HG03342 (cell line): ENCODE measurements at regions not wholly inside any gene's neighbourhood (a gene's known extent, or its start where the extent isn't known, plus 50 kb on each side); places are given as distances from the start of the nearest gene placed in this dataset.
"Not testable (repeated sequence)": the region's sequence is repeated elsewhere in the genome, so short reads cannot be mapped to it uniquely, and the experiment has no call there.

Experiments used
- ATAC-seq: cut with Tn5 transposase; IDR thresholded peaks from one replicate; pipeline ENCODE4 v1.9.1; 2021; ENCODE audit warnings: mild to moderate bottlenecking, moderate library complexity; ENCODE audit not compliant: unreplicated experiment

DNA sequence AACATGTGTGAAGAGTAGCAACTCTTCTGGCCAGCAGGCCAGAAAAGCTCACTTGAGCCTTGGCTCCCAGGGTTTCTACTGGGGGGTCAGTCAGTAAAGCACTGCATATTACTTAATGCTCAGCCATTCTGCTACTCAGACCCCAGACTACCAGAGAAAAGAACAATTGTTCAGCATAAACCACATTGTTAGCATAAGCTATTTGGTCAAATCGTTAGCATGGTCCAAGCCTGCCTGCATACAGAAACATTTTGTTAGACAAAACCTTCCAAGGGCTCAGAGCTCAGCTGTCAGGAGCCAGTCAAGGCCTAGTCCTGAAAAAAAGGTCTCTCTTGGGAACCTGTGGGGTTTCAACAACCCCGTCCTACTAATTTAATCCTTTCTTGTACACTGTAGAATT lies 449.3 kb downstream of the PRR16 start:
- no peak for ATAC-seq

DNA sequence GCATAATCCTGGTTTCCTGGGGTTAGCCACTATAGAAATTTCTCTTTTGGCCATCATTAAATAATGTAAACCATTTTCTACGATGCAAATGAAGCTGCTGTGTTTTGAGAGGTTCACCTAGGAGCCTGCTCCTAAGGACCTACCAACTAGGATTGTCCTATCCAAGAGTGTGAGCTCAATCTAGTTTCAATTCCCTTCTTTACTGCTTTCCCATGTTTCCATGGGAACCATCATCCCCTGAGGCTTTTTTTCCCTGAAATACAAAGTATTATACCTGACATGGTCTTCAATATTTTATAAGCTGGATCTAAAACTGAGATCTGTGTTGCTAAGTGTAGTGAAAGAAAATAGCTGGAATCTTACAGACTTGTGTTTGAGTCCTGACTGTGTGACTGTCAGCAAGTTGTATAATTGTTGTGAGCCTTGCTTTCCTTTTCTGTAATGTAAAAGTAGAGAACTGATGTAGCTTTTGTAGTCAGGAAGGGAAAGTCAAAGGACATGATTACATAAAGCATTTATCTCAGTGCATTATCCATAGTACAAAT lies 453.2 kb downstream of the PRR16 start:
- no peak for ATAC-seq

DNA sequence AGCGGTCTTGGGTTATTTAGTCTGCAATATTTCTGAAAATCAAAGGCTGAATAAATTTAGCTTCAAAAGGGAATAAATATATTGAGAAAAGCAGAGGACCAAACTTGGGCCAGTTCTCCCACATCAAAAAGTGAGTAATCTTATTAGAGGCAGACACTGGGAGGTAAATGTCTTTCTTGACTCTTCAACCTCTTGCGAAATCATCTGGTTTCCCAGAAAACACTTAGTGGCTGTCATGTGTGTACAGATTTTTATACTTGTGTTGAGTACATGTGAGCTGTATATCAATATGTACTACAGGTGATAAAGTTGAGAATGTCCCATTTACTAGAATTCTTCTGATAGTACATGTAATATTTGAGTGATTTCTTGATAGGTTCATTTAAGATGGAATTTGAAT lies 454.9 kb downstream of the PRR16 start:
- no peak for ATAC-seq

DNA sequence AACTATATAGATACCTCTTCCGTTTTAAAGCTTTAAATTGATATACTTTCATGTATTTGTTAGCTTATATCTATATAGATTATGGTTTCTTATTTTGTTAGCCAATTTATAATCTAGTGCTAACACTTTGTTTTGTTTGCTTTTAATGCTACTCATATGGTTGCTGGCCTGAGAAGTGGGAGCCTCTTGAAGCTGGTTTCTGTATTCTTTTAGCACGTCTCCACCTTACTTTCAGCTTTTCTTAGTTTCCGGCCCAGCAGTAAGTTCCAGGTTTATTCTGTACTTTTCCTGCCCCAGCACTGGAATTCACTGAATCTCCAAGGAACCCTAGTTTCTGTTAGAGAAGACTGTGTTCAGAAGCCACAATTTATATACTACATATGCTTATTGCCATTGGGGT lies 458.9 kb downstream of the PRR16 start:
- ATAC-seq: no peak

DNA sequence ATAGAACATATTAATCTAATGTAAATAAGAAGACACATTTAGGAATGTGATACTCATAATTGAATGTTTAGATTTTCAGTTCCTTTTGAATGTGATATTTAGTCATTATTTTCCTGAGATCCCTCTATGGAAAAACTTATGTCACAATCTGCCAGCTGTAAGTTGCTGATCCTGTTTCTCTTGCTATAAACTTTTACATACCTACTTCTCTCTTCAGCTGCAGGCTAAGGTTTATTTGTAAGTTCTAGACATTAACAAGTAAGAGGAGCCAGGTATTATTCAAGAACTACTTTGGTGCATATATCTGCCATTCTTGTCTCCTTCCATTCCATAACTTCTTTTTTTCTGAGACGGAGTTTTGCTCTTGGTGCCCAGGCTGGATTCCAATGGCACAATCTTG lies 462.4 kb downstream of the PRR16 start:
- ATAC-seq: no peak

DNA sequence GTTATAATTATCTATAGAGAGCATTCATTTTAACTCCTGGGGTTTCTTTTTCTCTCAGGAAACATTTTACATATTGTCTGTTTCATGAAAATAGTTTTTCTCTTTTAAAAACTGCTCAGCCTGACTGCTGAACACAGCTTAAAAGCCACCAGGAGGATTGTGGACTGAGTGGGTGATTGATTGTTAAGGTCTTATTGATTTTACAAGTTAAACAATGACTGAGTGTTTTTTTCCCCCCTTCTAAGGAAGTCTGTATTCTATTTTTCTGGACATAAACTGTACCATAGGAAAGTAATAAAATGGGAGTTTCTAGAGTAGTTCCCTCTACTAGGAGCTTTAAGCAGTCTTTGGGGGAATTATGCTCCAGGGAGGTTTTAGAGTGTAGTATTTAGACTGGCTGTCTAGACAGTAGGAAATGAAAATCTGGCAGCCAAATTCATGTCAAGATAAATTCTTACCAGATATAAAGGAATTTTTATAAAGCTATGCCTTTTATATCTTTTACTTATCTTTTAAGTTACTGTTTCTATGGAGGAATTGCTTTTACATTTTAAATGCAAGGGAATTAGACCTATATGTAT lies 463.9 kb downstream of the PRR16 start:
- ATAC-seq: no peak

DNA sequence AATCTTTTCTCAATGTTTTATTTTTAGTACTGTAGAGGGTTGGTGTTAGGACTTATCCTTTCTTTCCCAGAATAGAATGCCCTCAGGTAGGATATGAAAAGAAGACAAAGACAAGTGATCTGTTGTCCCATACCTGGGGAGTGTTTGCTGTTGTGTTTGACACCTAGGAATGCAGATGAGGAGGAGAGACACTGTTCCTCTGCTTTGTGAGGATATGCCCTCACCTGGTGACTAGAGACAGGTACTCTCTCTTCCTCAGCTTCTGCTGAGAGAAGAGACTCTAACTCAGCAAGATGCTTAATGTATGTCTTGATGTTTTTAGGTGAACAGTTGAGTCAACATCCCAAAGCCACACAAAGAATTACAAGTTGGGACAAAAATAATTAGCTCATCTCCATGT lies 468.4 kb downstream of the PRR16 start:
- no peak for ATAC-seq

DNA sequence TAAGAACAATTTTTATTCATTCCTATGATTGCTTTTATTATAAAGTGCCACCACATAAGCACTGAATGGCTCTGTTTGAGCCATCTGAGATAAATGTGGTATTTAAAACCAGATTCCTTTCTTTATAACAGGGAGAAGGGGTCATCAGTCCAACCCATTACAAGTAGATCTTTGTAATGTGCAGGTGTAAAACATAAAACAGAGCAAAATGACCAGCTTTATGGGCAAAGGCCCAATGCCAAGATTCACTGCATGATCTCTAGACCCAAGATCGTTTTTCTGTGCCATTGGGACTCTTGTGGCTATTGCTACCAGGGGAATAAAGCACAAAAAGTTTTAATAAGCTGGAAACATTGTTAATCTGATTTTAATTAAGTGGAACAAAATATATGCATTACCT lies 469.9 kb downstream of the PRR16 start:
- no peak for ATAC-seq

DNA sequence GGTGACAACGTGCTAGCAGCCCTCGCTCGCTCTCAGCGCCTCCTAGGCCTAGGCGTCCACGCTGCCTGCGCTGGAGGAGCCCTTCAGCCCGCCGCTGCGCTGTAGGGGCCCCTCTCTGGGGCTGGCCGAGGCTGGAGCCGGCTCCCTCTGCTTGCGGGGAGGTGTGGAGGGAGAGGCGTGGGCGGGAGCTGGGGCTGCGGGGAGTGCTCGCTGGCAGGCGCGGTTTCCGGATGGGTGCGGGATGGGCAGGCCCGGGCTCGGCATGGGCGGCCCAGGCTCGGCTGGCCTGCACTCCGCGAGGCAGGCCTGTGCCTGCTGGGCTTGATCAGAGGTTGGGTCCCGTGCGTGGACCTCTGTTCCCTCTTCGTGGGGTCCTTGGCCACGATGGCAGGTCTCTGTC lies 472.6 kb downstream of the PRR16 start:
- ATAC-seq: no peak

DNA sequence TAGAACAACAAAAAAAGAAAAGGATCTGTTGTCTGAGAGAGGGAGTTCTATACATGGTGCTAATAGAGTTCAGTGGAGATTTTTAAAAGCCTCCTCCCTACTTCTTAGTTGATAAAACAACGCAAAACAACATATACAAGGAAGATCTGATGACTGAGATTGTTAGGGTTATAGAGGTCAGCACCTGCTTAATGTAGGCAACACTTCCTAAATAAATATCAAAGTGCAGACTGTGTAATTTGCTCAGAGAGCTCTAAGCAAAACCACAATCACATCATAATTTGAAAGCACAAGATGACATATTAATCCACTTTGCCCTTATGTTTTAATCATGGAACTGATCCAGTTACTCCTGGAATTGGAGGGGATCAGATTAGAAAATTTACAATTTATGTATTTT lies 474.5 kb downstream of the PRR16 start:
- ATAC-seq: no peak

DNA sequence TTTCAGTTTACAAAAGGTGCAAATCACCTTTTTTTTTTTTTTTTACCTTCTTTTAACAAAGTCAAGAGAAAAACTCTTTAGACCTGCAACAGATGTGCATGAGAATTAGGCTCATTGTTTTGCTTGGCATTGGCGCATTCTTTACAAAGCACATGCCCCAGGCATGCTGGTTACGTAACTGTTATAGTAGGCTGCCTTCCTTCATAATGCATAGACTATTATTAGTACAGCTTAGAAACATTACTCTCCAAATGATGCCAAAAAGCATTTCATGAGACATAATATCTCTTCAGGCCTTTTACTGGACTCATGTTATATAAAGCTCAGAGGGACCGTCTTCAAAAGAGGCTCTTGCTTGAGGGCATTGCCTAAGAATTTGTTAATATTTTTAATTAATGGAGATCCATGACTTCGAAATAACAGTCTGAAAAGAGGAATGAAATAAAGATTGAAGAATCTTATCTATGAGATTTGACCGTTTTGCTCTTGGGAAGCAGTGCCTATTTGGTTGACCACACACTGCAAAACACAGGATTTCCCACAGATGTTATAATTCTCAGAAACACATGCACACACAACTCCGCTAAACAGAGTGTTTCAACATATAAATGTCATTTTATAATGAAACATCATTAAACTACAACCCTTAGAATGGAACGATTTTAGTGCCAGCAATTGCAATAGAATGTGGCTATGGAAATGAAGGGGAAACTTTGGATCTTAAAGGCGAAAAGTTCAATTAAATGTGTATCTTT lies 478.7 kb downstream of the PRR16 start:
- no peak for ATAC-seq

DNA sequence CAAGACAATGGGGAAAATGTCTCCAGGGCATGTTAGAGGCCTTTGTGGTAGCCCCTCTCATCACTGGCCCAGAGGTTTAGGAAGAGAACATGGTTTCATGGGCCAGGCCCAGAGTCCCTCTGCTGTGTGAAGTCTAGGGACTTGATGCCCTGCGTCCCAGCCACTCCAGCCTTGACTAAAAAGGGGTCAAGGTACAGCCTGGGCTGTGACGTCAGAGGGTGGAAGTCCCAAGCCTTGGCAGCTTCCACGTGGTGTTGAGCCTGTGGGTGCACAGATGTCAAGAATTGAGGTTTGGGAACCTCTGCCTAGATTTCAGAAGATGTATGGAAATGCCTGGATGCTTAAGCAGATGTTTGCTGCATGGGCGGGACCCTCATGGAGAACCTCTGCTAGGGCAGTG lies 485.5 kb downstream of the PRR16 start:
- ATAC-seq: not testable (repeated sequence)

DNA sequence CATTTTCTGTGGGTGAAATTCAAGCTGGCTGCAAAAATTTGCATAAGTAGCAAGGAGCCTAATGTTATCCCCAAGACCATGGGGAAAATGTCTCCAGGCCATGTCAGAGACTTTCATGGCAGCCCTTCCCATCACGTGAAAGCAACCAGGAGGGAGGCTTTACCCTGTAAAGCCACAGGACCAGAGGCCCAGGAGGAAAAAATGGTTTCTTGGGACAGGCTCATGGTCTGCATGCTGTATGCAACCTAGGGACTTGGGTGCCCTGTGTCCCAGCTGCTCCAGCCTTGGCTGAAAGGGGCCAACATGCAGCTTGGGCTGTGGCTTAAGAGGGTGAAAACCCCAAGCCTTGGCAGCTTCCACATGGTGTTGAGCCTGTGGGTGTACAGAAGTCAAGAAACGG lies 489.3 kb downstream of the PRR16 start:
- not testable (repeated sequence) for ATAC-seq

DNA sequence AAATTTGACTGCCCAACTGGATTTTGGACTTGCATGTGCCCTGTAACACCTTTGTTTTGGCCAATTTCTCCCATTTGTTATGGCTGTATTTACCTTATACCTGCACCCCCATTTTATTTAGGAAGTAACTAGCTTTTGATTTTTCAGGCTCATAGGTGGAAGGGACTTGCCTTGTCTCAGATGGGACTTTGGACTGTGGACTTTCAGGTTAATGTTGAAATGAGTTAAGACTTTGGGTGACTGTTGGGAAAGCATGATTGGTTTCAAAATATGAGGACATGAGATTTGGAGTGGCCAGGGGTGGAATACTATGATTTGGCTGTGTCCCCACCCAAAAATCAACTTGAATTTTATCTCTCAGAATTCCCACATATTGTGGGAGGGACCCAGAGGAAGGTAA lies 490.2 kb downstream of the PRR16 start:
- ATAC-seq: no peak

DNA sequence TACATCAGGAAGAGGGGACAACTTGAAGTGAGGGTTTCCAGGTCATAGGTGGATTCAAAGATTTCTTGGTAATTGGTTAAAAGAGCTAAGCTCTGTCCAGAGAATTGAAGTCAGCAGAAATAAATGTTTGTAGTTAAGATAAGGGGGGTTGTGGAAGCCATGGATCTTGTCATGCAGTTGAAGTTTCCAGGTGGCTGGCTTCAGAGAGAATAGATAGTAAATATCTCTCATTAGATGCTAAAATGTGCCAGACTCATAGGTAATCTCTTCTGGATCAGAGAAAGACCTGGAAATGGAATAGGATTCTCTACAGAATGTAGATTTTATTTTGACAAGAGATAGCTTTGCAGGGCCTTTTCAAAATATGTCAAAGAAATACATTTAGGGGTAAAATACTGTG lies 491.7 kb downstream of the PRR16 start:
- ATAC-seq: no peak

DNA sequence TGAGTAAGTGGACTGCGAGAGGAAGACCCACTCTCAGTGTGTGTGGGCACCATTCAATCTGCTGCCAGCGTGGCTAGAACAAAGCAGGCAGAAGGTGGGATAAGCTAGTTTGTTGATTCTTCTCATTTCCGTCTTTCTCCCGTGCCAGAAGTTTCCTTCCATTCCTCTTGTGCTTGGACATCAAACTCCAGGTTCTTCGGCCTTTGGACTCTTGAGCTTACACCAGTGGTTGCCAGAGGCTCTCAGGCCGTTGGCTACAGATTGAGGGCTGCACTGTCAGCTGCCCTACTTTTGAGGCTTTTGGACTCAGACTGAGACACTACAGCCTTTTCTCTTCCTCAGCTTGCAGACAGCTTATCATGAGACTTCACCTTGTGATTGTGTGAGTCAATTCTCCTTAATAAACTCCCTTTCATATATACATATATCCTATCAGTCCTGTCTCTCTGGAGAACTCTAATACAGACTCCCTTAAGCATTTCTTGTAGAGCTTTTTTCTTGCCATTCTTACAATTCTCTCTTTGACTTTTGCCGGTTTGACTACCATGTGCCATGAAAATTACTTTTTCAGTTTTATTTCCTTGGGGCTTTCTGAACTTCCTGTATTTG lies 494.9 kb downstream of the PRR16 start:
- no peak for ATAC-seq

DNA sequence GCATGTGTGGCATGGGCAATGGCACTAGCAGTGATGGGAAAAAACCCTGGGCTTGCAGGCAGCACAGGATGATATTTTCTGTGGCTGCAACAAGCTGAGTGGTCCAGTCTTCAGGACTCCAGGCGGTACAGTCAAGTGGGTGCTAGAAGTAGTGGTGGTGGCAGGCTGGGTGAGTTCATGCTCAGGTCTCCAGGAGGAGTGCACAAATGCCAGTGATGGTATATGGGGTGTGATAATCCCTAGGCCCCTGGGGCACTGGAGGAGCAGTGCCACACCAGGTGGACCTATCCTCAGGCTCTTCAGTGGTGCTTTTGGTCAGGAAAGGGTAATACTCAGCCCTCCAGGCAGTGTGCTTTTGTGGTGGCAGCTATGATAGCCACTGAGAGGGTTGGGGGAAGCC lies 496.4 kb downstream of the PRR16 start:
- ATAC-seq: no peak

DNA sequence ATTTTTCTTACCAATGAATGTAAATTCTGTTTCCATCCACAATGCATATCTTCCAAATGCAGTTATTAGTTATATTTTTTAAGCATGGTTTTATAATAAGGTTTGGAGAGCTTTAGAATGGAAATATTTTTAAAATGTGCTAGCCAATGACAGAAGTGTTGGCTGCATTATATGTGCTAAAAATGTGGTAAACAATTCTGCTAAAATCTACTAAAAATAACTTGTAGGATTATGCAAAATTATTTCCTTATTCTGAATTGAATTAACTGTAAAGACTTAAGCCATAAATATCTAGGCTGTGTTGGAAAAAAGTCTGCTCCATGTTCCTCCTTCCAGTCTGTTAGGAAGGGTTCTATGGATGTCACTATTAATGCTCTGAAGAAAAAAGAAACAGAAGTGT lies 503.3 kb downstream of the PRR16 start:
- ATAC-seq: no peak

DNA sequence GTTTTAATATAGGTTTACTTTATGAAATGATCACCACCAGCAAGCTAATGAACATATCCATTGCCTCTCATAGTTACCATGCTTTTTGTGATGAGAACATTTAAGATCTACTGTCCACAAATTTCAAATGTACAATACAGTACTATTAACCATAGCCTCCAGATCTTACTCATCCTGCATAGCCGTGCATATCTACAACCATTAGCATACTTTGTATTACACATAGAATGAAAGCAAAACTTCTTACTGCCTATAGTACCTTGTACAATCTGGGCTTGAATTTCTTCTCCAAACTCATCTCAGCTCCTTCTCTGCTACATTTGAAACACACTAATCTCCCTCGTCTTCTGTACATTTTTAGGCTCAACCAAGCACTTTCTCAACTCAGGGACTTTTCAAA lies 510.6 kb downstream of the PRR16 start:
- no peak for ATAC-seq

DNA sequence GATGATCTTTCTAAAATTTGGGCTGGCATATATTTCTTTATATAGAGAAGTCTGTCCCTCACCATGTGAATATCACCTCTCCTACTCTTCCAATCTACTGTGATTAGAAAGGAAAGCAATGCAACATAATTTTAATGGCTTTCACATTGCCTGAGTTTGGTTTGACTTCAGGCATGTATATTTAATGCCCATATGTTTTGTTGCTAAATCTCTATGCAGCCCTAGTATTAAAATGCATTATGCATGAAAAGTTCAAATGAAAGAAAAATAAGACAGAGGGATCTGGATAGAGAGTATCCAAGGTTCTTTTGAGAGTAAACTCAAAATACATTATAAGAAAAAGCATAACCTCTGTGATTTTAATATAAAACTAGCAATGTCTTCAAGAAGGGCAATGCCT lies 518.3 kb downstream of the PRR16 start:
- ATAC-seq: no peak

DNA sequence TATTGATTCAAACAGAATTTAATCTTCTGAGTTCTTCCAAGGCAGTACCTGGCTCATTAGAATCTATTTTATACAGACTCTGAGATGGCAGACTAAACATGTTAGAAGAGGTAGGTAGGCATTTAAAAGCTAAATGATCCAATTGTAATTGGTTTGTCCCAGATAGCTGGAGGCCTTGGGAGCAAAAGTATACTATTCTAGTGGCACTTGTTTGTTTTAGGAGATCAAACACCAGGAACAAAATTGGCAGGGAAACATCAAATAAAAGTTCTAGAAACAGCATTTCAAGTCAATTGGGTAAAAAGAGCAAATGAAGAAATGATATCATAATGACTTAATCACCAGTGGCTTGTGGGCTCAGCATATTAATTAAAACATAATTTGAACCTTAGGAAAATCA lies 521.4 kb downstream of the PRR16 start:
- ATAC-seq: no peak

DNA sequence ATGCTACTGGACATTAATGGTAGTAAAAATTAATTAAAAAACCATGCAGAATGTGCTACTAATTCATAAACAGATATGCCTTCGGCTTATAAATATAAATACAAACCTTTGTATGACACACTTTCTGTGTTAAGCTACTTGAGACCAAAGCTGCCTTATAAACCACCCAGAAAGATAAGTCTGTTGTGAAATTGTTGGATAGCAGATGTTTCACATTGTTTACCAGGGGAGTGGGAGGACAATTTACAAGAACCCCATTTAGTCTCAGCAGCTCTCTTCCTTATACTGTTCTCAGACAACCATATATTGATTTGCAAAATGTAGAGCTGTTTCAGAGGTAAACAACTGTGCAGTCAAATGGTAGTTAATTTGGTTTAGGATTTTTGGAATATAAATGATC lies 524.4 kb downstream of the PRR16 start:
- no peak for ATAC-seq
